AG10803 (cell line): ENCODE measurements at regions not wholly inside any gene's neighbourhood (a gene's known extent, or its start where the extent isn't known, plus 50 kb on each side); places are given as distances from the start of the nearest gene placed in this dataset.

Experiments
- DNase-seq: peaks from one replicate; pipeline ENCODE4 v3.0.0; 2010; ENCODE audit warnings: low read depth
- H3K4me3 ChIP-seq: 2 replicates; pipeline ENCODE4 v1.5.1; 2011; ENCODE audit warnings: mild to moderate bottlenecking, low read length, control low read depth
- TF ChIP-seq, protein P1 (sequence below): conservative IDR thresholded peaks from 2 replicates; pipeline ENCODE4 v1.5.1; 2011; ENCODE audit warnings: mild to moderate bottlenecking, low read length, control low read depth, inconsistent platforms

DNA sequence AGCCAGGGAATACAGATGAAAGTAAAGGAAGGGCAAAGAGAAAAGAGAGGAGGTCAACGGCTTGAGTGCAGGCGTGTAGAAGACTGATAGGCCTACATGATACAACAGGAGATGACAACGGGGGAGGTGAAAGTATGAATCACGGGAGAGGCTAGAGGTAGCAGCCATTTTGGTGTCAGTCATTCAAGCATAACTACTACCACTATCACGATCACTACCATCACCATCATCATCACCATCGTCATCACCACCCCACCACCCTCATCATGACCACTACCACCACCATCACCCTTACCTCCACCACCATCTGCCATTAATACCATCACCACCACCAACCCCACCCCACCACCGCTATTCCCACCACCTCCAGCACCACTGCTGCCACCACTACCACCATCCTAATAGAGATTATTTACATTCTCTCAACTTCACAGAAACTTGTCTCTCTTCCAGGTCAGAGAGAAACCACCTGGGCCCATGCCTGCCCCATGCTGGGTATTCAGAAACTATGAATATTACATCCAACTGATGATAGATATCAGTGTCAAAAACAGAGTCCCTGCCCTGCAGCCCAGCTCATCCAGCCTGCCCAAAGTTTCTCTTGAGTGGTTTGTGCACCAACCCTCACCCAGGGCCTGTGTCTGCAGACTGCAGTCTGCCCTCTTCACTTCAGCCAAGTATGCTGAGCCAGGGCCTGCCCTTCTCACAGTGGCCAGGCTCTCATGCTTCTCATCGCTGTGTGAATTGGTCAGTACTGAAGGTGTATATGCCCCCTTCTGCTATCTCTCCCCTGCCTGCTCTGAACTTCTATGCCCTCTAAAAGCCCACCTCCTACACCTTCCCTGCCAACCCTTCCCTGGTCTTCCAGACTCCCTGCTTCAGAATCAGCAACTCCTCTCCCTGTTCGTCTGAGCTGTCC is 215.6 kb upstream of the TLE3 start:
- no peak for DNase-seq
- TF ChIP-seq, protein P1, sequence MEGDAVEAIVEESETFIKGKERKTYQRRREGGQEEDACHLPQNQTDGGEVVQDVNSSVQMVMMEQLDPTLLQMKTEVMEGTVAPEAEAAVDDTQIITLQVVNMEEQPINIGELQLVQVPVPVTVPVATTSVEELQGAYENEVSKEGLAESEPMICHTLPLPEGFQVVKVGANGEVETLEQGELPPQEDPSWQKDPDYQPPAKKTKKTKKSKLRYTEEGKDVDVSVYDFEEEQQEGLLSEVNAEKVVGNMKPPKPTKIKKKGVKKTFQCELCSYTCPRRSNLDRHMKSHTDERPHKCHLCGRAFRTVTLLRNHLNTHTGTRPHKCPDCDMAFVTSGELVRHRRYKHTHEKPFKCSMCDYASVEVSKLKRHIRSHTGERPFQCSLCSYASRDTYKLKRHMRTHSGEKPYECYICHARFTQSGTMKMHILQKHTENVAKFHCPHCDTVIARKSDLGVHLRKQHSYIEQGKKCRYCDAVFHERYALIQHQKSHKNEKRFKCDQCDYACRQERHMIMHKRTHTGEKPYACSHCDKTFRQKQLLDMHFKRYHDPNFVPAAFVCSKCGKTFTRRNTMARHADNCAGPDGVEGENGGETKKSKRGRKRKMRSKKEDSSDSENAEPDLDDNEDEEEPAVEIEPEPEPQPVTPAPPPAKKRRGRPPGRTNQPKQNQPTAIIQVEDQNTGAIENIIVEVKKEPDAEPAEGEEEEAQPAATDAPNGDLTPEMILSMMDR = no peak
- no peak overlapping the region for H3K4me3 ChIP-seq

DNA sequence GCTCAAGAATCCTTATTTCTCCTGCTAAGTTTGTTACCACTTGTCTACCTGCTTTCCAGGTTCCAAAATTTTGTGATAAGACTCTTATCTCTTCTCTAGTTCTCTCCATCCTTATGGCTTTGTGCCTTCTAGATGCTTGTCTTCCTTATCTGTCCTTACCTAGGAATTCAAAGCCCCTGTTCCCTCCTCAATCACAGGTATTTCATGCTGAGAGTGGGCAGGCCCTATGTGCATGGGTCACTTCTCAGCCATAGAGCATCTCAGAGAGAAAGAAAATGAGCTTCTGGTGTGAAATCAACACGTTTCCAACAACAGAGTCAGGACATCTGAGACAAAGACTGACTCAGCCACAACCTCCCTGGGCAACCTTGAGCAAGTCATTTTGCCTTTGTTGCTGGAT is 214.1 kb upstream of the TLE3 start:
- DNase-seq = no peak
- TF ChIP-seq, protein P1 = no peak
- no peak overlapping the region for H3K4me3 ChIP-seq

DNA sequence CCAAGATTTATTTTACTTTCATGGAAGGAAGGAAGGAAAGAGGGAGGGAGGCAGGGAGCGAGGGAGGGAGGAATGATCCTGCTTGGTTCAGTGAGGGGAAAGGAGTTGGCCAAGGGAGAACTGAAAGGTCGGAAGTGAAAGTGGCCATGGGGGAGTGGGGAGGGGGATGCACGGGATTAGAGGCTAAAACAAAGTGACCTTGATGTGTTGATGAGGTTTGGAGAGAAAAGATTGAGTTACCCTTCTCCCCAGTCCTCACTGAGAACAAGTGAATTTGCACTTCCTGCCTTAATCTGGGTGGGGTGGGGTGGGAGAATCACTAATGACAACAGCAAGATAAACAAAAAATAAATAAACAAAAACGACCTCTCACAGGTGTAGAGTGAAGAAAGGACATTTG is 212.0 kb upstream of the TLE3 start:
- H3K4me3 ChIP-seq = no peak overlapping the region
- TF ChIP-seq, protein P1 = no peak
- no peak for DNase-seq

DNA sequence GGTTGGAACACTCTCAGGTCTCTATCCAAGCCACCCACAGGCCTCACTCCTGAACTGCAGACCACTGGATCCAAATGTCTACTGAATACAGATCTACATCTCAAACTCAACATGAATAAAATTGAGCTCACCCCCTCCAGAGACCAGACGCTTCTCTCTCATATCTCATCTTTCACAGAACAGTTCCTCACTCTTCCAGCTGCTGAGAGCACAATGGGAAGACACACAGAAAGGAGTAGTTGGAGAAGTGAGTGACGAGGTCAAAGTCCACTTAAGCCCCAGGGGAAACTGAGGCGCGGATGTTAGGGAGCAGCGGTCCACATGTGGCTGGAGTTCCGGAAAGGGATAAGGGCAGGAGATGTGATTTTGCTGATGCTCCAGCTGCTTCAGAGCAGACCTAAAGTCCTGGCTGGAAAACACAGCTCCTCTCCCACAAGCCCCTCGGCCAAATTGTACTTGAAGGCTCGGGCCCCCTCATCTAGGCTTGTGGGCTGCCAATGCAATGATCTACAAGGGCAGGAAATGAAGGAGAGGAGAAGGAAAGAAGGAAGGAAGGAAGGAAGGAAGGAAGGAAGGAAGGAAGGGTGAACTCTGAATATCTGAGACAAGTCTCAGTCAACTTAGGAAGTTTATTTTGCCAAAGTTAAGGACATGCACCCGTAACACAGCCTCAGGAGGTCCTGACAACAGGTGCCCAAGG is 211.2 kb upstream of the TLE3 start:
- no peak overlapping the region for H3K4me3 ChIP-seq
- no peak for DNase-seq
- TF ChIP-seq, protein P1 = no peak

DNA sequence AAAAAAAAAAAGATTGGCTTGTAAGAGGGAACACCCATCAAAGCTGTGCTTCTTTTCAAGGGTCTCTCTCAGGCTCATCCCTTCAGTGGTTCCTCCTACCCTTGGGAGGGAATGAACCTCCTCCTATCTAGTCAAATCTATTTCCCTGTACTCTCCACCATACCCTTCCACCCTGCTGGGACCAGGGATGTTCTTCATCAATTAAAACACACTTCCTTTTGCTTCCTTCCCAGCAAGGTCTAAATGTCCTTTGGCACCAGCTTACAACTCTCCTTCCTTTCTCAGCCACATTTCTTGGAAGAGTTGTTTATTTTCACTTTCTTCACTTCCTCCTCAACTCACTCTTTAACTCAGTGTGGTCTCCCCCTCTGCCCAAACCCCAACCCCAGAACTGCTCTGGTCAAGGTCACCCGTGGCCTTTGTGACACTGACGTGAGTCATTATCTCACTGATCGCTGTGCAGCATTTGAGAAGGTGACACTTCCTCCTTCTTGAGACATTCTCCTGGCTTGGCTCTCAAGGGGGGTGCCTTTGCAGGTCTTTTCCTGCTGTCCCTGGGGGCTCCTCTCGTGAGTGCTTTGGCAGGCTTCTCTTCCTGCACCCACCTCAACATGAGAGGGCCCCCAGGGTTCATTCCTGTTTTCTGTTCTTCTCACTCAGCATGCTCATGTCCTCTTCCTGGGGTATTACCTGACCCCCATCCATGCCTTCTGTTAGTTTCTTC is 210.5 kb upstream of the TLE3 start:
- TF ChIP-seq, protein P1 = no peak
- H3K4me3 ChIP-seq = no peak overlapping the region
- no peak for DNase-seq

DNA sequence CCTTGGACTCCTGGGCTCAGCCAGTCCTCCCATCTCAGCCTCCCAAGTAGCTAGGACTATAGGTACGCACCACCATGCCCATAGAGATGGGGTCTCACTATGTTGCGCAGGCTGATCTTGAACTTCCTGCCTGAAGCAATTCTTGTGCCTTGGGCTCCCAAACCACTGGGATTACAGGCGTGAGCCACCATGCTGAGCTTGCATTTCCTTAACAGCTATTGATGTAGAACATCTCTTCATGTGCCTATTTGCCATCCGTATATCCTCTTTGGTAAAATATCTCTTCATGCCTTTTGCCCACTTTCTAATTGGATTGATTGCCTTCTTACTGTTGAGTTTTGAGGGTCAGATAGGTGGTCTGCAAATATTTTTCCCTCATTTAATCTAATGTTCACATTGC is 208.9 kb upstream of the TLE3 start:
- DNase-seq = no peak
- TF ChIP-seq, protein P1 = no peak
- H3K4me3 ChIP-seq = no peak overlapping the region
